HG03354 (cell line): ENCODE measurements at regions not wholly inside any gene's neighbourhood (a gene's known extent, or its start where the extent isn't known, plus 50 kb on each side); places are given as distances from the start of the nearest gene placed in this dataset.

Experiments
- ATAC-seq: cut with Tn5 transposase; IDR thresholded peaks from one replicate; pipeline ENCODE4 v1.9.1; 2021; ENCODE audit warnings: mild to moderate bottlenecking; ENCODE audit not compliant: unreplicated experiment, poor library complexity, severe bottlenecking

DNA sequence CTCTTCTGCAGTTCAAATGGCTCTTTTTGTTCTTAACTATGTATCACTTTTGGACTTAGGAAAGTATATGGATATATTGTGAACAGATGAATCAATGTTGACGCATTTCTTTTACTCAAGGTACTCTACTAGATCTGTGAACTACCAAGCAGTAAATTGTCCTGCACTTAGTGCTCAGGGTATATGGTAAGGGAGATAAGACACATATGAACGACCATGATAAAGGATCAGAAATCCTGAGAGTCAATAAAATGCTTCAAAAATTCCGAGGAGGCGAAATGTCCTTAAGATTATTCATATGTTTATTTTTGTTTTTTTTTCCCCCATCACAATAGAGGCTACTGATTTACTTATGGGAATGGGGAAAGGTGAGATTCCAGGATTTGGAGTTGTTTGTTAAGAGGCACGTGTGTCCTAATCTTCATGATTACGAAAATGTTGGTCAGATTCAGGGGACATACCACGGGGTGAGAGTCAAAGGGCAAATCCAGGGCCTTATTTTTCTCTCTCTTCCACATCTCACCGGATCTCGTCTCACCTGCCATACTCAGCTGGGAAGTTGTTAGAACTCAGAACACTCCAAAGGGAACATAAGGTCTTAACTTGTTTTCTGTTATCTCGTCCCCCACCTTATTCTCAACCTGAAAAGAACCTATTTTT lies 475.1 kb upstream of the TBL1XR1 start:
- ATAC-seq: no peak

DNA sequence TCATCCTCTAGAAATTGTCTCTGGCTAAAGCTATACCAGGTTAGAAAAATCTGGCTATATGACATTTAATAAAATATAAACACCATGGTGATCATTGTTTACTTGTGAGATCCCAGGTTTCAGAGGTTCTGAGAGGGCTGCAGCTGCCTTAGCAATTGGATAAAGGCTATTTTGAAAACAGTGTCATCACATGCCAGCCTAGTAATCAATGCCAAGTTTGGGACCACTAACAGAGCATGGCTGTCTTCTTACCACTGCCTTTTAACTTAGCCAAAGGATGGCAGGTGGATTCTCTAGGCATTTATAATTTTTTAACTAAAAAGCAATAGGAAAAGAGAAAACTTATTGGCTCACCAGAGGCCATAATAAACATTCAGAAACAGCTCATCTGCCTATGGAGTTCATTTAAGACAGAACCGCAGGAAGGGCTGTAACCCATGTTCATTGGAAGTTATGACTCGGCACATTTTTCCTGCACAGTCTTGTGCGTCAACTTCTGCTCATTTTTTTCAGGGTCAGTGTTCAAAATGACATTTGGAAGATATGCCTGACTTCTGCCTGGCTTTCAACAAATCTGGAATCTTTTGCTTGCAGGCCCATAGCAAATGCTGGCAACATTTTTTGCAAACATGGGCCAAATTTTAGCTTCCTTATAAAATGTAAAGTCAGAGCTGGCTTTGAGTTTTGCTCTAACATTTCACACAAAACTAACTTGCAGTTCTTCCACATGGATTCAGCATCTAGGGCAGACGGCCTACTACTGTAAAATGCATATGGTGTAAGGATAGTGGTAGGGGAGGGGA lies 476.0 kb upstream of the TBL1XR1 start:
- ATAC-seq: no peak

DNA sequence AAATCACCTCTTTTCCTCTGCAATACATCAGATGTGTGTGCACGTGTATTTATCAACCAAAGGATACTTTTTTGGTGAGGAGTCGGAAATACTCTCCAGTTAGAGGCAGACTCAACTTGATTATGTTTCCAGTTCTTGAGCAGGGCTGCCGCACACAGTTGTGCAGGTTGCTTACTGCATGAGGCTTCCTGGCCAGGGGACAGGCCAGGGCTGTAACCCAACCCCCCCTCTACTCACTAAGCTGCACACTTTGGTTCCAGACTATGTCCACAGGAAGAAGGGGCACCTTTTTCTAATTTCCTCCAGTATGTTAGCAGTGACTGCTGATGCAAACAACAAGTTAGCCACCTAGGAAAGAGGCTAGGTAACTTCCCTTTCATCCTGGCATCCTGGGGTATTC lies 476.9 kb upstream of the TBL1XR1 start:
- ATAC-seq: no peak

DNA sequence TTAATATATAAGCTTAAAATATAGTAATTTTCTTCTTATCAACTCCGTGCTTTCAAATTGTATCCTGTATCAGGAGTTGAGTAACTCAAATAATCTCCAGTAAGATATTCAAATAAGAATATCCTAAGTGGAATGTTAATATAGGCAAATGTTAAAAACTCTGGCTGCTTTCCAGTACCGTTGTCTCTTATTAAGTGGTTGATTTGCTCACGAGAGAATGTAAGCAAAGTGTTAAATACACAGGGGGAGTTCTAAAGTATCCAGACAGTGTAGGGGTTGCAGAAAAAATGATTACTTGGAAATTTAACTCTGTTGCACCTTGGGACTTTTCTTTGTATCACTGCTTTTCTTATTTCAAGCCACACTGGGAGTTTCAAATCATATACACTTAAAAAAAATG lies 478.9 kb upstream of the TBL1XR1 start:
- ATAC-seq: no peak

DNA sequence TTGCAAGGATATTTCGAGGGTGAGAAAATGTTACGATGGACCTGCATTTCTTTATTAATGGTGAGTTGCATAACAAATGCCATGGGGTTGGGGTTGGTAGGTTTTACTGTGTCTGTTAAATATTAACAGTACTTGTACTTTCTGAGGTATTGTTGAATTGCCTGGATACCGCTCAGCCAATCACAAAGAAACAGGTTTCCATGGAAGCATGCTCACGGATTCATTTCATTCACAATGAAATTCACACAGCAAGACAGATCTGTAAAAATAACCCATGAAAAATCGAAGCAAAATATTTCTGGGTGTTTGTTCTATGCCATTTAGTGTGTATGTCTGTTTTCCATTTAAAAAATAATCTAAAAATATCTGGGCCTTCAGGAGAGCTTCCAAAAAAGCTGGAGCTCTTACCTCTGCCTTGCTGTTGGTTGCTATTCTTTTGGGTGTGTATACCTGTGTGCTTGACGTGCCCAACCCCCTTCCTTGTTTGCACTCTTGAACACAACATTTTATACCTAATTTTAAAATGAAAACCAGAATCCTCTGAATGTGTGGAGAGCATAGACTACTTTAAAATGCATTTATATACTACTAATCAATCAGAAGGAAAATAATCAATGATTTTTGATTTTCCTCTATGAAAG lies 479.8 kb upstream of the TBL1XR1 start:
- no peak for ATAC-seq

DNA sequence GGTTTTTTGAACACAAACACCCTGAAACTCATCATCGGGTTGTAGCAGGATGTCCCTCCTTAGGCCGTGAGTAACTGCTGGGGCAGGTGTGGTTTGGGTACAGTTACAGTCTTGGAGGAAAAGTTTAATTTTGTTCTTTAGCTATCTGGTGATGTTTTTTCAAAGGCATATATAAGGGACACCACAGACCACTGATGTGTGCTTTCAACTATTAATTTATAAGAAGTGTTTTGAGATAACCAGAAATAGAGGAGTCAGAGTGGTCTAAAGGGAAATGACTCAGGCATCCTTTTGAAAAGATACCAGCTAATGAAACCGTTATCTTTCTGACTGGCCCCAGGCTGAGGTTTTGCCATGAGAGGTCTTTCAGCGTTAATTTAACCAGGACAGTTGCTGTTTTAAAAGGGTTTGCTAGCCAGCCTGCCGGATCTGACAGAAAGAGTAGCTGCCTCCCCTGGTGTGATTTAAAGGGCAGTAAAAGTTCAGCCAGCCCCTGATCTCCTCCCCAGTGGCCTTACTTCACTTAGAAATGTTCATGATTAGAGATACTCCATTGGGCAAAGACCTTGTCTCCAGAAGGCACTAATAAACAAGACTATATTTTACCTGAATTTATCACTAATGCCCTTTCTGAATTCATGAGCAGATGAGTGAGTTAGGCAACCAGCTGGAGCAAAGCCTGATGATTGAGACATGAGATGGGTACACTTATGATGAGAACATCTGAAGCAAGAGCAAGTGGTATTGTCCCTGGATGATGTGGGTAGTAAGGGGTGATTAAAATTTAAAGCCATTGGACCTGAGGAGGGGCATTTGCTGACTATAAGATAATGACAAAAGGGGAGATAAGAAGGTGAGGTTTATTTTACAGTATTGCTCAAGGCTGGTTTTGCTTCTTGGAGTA lies 482.5 kb upstream of the TBL1XR1 start:
- peak; percentile 88 for ATAC-seq

DNA sequence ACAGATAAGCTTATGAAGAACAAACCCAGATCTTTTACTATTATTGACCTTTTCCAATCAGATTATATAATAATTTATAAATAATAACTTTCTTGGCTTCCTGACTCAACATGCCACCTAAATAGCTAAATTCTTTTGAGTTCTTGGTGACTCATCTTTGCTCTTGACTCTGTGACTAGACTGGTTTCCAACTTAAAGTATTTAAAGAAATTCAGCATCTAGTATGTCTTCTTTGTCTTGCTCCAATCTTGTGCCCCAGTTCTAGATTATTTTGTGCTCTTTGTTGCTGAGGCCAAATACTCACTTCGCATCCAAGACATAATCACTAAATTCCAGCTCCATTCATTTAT lies 483.2 kb upstream of the TBL1XR1 start:
- ATAC-seq: no peak

DNA sequence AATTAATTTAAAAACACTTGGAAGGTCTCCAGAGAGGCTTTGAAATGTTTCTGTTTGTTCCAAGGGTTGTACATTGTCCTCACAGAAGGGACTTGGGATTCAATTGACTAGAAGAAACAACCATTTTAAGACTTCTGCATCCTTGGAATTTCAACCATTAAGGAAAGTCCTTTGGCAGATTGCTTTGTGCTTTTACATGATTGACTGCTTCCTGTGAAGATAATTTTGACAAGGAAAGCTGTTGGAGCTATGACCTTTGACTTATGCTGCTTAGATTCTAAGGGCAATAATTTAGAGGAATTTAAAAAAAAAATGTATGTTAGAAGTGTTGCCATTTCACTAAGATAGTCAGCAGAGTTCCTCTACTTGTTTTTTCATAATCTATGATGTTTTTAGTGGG lies 483.9 kb upstream of the TBL1XR1 start:
- ATAC-seq: no peak

DNA sequence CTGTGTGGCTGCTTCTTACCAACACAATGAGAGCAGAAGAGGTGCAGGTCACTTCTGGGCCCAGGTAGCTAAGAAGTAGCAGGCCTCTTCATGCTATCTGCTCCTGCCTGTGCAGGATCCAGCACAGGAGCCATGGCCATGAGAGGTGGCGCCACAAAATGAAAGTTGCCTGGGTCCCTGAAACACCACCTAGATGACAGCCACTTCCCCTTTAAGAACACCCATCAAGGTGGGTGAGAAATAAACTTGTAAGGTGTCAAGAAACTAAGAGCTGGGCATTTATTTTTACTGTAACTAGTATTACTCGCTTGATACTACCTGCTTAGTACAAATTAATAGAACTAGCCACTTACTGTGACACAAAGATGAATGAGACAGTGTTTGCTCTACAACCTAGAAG lies 484.6 kb upstream of the TBL1XR1 start:
- ATAC-seq: no peak

DNA sequence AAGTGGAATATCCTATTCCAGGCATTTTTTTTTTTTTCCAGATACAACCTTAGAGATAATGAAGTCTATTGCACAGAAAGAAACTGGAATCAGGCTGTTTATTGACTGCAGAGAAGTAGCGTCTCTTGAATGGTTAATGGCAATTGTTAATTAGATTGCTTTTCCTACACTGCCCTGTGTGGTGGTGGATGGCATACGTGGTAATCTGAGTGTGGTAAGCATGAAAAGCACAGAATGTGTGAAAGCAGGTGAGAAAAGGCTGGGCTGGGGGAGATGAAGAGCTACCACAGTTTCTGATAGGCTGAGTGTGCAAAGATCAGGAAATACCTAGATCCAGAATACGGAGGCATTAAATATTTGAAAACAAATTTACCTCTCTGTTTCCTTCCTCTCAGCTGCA lies 486.3 kb upstream of the TBL1XR1 start:
- ATAC-seq: no peak

DNA sequence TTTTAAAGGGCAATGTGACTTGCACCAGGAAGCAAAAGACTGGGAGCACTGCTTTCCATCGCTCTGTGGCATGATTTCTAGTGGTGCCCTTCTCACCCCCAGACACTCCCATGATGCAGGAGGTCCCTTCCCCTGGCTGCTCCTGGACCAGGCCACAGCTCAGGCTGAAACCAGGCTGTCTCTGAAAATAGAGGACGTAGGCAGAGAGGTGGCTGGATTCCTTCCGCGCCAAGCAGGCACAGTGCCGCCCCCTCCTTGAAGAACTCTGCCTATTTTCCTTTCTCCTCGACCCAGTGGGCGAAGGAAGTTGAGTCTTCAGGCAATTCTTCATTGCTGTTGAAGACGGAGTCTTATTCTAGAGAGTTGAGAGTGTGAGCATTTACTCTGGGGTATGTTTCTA lies 489.4 kb upstream of the TBL1XR1 start:
- ATAC-seq: no peak

DNA sequence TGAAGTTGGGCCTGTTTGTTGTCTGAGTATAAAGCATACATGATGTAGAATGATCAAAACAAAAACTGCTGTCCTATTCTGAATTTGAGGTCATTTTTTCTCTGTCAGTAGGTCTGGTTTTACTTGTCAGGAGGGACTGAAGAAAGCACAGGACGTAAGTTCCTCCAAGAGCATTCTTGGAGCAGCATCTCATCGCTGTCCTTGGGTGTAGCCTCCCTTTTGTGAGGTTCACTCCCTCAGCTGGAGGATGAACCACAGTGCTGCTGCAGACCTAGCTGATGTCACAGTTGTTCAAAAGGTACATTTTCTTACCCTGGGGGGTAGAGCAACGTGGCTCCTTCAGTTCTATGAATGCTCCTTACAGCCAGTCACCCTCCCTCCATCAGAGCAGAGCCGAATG lies 490.0 kb upstream of the TBL1XR1 start:
- no peak for ATAC-seq

DNA sequence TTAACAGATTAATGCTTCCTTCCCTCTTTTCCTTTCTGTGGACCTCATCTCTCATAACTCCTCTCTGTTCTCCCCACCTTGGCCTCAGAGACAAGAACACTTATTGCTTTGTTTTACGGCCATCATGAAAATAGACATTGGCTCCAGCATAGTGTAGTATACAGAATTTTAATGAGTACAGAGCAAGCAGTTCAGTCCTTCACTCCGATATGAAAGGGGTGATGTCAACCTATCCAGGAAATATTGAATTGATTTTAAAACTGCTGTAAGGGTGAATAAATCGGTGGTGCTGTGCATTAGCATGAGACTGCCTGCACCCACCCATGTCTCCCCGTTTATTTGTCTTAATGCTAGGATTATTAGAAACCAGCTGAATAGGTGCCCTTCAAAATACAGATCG lies 490.9 kb upstream of the TBL1XR1 start:
- ATAC-seq: no peak

DNA sequence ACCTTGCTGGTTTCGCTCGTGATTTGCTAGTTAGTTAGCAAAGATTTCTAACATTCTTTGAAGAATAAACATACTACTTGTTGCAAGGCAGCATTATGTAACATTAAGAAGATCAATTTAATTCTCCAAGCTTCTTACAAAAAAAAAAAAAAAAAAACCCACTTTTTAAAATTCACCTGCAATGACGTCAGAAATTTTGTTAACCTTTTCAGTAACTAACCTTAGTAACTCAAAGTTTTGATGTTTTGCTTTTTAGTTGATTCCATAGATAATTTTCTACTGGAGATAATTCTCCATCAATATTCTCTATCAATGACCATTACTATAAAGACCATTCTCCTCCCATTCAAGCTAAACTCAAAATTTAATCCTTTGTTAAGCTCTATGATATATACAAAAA lies 491.8 kb upstream of the TBL1XR1 start:
- ATAC-seq: no peak

DNA sequence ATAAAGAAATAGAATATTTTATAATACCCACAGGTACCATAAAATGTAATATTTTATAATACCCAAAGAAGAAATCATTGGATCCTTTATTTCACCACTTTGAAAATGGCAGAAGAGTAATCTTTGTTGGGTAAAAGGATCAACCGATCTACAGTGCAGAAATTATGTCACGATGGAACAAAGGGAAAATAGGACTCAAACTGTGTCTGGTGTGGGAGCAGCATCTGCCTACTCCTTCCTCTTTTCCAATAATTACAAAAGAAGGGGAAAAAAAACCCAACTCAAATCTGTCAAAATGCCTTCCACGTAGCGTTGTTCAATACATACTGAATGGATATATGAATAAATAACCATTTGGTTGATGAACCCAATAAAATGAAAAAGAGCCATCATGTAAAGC lies 492.6 kb upstream of the TBL1XR1 start:
- no peak for ATAC-seq

DNA sequence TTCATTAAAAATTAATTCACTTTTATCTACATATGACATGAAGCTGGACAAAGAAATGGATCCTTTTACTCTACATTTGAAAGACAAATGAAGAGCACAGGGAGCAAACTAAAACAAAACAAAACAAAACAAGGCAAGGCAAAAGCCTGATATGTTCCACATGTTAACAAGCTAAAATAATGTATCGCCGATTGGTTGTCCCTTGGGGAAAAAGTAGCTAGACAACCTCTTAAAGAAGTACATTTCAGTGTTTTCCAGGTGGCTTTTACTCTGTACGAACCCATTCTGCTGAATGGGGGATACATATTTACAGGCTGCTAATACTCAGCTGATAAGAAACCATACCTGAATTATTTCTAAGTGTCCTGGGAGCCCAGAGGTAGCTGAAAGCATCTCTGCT lies 493.0 kb upstream of the TBL1XR1 start:
- ATAC-seq: no peak

DNA sequence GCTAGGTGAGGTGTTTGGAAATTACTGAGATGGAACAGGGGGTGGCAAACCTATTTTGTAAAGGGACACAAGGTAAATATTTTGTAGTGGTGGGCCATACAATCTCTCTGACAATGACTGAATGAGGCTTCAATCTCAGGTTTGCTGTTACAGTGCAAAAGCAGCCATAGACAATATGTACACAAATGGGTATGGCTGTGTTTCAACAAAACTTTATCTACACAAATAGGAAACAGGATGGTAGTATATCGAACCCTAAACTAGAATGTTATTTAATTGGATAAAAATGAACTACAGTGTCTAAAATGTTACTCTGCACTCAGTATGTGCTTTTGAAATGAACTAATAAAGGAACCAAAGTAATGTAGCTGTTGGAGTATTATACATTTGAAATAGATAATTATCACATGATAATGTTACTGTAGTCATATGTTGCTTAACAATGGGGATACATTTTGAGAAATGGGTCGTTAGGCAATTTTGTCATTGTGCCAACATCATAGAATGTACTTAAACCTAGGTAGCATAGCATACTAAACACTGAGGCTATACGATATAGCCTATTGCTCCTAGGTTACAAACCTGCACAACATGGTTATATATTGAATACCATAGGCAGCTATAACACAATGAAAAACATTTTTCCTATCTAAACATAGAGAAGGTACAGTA lies 495.2 kb upstream of the TBL1XR1 start:
- no peak for ATAC-seq

DNA sequence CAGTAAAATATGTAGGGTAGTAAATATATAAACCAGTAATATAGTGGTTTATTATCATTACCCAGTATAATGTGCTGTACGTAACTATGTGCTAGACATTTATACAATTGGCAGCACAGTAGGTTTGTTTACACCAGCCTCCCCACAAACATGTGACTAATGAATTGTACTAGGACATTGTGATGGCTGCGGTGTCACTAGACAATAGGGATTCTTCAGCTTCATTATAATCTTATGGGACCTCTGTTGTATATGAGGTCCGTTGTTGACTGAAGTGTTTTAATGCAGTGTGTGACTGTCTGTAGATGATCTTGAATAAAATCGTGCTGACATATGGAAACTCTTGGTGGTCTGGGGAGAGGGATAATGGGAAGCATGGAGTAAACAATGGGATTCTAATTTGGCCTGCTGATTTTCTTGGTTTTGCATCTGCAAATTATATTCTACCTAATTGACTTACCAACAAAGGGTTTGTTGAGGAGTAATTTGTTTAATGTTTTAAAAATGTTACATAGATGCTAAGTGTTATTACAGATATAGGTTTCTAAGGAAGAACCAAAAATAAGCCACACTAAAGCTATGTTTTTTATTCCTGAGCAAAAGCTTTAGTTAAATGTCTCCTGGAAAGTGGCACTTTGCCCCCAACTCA lies 496.5 kb upstream of the TBL1XR1 start:
- no peak for ATAC-seq

DNA sequence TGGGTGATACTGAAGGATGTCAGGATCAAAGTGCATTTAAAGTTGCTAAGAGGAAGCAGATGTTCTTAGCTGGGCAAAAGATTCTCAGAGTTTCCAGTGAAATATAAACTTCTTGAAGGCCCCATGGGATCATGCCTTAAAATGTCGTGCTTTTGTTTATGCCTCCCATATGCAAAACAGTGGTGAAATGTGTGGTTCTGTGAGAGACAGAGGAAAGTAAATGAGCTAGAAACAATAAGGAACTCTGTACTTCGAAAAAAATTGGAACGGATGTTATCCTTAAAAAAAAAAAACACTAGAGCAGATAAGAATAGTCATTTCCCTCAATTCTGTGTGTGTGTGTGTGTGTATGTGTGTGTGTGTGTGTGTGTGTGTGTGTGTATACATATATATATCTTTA lies 497.0 kb upstream of the TBL1XR1 start:
- ATAC-seq: no peak
